ENCODE measurements at regions not wholly inside any gene's neighbourhood (a gene's known extent, or its start where the extent isn't known, plus 50 kb on each side); places are given as distances from the start of the nearest gene placed in this dataset.
"Not testable (repeated sequence)": the region's sequence is repeated elsewhere in the genome, so short reads cannot be mapped to it uniquely, and the experiment has no call there.

GRCh38 chr5:21274361-21274760 lies 1286.4 kb upstream of the CDH18 start:
- not testable (repeated sequence) for DNase-seq

- no peak for DNase-seq
Measured at GRCh38 chr5:21263361-21263760, 1275.4 kb upstream of the CDH18 start.

- no peak for DNase-seq
Measured at GRCh38 chr5:21254161-21254560, 1266.2 kb upstream of the CDH18 start.

- DNase-seq: no peak
Measured at GRCh38 chr5:21244982-21245381, 1257.0 kb upstream of the CDH18 start.

- no peak for DNase-seq
Measured at GRCh38 chr5:21238786-21239185, 1250.8 kb upstream of the CDH18 start.

GRCh38 chr5:21237461-21237860 lies 1249.5 kb upstream of the CDH18 start:
- no peak for DNase-seq

GRCh38 chr5:21236971-21237427 lies 1249.0 kb upstream of the CDH18 start:
- DNase-seq: no peak

- no peak for DNase-seq
Measured at GRCh38 chr5:21236104-21236503, 1248.1 kb upstream of the CDH18 start.

- no peak for DNase-seq
Measured at GRCh38 chr5:21225223-21226064, 1237.4 kb upstream of the CDH18 start.

- DNase-seq: no peak
Measured at GRCh38 chr5:21221616-21222015, 1233.6 kb upstream of the CDH18 start.

GRCh38 chr5:21219966-21220365 lies 1232.0 kb upstream of the CDH18 start:
- DNase-seq: no peak

GRCh38 chr5:21219251-21219650 lies 1231.3 kb upstream of the CDH18 start:
- no peak for DNase-seq

- no peak for DNase-seq
Measured at GRCh38 chr5:21212026-21212425, 1224.0 kb upstream of the CDH18 start.

- no peak for DNase-seq
Measured at GRCh38 chr5:21209409-21209808, 1221.4 kb upstream of the CDH18 start.

GRCh38 chr5:21199087-21199486 lies 1211.1 kb upstream of the CDH18 start:
- DNase-seq: no peak

GRCh38 chr5:21195145-21195544 lies 1207.1 kb upstream of the CDH18 start:
- DNase-seq: no peak

- DNase-seq: no peak
Measured at GRCh38 chr5:21185536-21185935, 1197.5 kb upstream of the CDH18 start.

- DNase-seq: no peak
Measured at GRCh38 chr5:21184581-21184980, 1196.6 kb upstream of the CDH18 start.

GRCh38 chr5:21181609-21182125 lies 1193.7 kb upstream of the CDH18 start:
- no peak for DNase-seq

GRCh38 chr5:21173526-21173925 lies 1185.5 kb upstream of the CDH18 start:
- no peak for DNase-seq

- DNase-seq: no peak
Measured at GRCh38 chr5:21173036-21173435, 1185.0 kb upstream of the CDH18 start.

GRCh38 chr5:21171038-21171437 lies 1183.0 kb upstream of the CDH18 start:
- no peak for DNase-seq

GRCh38 chr5:21168557-21168956 lies 1180.6 kb upstream of the CDH18 start:
- no peak for DNase-seq

GRCh38 chr5:21165344-21165743 lies 1177.3 kb upstream of the CDH18 start:
- DNase-seq: no peak

GRCh38 chr5:21164425-21164824 lies 1176.4 kb upstream of the CDH18 start:
- no peak for DNase-seq
